K562 (cell line): ENCODE measurements at regions not wholly inside any gene's neighbourhood (a gene's known extent, or its start where the extent isn't known, plus 50 kb on each side); places are given as distances from the start of the nearest gene placed in this dataset.

ENCODE experiments used
- BCL6 ChIP-seq: fragments of 250-450 bp; sonication (Bioruptor Pico); IDR thresholded peaks from 2 replicates; pipeline ENCODE4 v1.4.0; 2020
- BRD9 ChIP-seq: fragments of 450-650 bp; IDR thresholded peaks from 2 replicates; pipeline ENCODE4 v1.6.1; 2018; ENCODE audit warnings: low read depth; ENCODE audit not compliant: partially characterized antibody
- GABPB1 ChIP-seq: sonication (generic); formaldehyde crosslinking; IDR thresholded peaks from 2 replicates; pipeline ENCODE4 v1.8.0; 2022; ENCODE audit warnings: mild to moderate bottlenecking, missing genetic modification reagents
- MIER1 ChIP-seq: fragments of 450-650 bp; IDR thresholded peaks from 2 replicates; pipeline ENCODE4 v1.6.1; 2016; ENCODE audit warnings: antibody characterized with exemption, mild to moderate bottlenecking, low read depth
- NBN ChIP-seq: fragments of 450-650 bp; IDR thresholded peaks from 2 replicates; pipeline ENCODE4 v1.6.1; 2016; ENCODE audit warnings: low read depth, mild to moderate bottlenecking
- RBM15 ChIP-seq: fragments of 200-400 bp; formaldehyde crosslinking; IDR thresholded peaks from 2 replicates; pipeline ENCODE4 v1.6.1; 2018; ENCODE audit warnings: mild to moderate bottlenecking, low read length, moderate library complexity; ENCODE audit not compliant: insufficient read depth
- SREBF2 ChIP-seq: sonication (generic); formaldehyde crosslinking; IDR thresholded peaks from 2 replicates; pipeline ENCODE4 v1.4.0; 2020; ENCODE audit warnings: mild to moderate bottlenecking, missing genetic modification reagents
- ZNF224 ChIP-seq: sonication (generic); formaldehyde crosslinking; IDR thresholded peaks from 2 replicates; pipeline ENCODE4 v1.8.0; 2022; ENCODE audit warnings: mild to moderate bottlenecking, missing genetic modification reagents
- TF ChIP-seq, protein P1 (sequence below), 2 experiments: fragments of 150-350 bp in 1 of 2; IDR thresholded peaks; 2 replicates each; pipeline ENCODE4 v1.6.1; 2012 to 2016; ENCODE audit warnings: low read depth in 2 of 2, low read length in 2 of 2, mild to moderate bottlenecking in 1 of 2, moderate library complexity in 1 of 2
- TF ChIP-seq, protein P2 (sequence below): sonication (generic); formaldehyde crosslinking; IDR thresholded peaks from 2 replicates; pipeline ENCODE4 v1.8.1; 2023; ENCODE audit warnings: mild to moderate bottlenecking, missing genetic modification reagents
- TF ChIP-seq, protein P3 (sequence below): fragments of 250-450 bp; sonication (Bioruptor Pico); IDR thresholded peaks from 2 replicates; pipeline ENCODE4 v1.5.0; 2021

DNA sequence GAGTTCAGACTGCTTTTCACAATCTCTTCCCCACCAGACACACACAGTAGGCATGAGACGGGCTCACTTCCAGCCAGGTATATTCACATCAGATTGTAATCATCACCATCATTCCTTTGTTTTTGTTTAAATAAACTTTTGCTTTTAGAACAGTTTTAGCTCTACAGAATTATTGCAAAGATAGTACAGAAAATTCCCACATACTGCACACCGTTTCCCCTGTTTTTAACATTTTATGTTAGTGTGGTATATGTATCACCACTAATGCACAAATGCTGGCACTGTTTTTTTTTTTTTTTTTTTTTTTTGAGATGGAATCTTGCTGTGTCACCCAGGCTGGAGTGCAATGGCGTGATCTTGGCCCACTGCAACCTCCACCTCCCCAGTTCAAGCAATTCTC, 83.3 kb upstream of the ANO1 start (continued):
- TF ChIP-seq, protein P1, sequence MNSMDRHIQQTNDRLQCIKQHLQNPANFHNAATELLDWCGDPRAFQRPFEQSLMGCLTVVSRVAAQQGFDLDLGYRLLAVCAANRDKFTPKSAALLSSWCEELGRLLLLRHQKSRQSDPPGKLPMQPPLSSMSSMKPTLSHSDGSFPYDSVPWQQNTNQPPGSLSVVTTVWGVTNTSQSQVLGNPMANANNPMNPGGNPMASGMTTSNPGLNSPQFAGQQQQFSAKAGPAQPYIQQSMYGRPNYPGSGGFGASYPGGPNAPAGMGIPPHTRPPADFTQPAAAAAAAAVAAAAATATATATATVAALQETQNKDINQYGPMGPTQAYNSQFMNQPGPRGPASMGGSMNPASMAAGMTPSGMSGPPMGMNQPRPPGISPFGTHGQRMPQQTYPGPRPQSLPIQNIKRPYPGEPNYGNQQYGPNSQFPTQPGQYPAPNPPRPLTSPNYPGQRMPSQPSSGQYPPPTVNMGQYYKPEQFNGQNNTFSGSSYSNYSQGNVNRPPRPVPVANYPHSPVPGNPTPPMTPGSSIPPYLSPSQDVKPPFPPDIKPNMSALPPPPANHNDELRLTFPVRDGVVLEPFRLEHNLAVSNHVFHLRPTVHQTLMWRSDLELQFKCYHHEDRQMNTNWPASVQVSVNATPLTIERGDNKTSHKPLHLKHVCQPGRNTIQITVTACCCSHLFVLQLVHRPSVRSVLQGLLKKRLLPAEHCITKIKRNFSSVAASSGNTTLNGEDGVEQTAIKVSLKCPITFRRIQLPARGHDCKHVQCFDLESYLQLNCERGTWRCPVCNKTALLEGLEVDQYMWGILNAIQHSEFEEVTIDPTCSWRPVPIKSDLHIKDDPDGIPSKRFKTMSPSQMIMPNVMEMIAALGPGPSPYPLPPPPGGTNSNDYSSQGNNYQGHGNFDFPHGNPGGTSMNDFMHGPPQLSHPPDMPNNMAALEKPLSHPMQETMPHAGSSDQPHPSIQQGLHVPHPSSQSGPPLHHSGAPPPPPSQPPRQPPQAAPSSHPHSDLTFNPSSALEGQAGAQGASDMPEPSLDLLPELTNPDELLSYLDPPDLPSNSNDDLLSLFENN (IDR thresholded peaks at IDR 0.05; ENCODE audit: low read depth in 2 of 2, low read length in 2 of 2), result no peak
- TF ChIP-seq NBN, result no peak
- TF ChIP-seq ZNF224 (CRISPR knock-in tag), result no peak
- TF ChIP-seq, protein P2, sequence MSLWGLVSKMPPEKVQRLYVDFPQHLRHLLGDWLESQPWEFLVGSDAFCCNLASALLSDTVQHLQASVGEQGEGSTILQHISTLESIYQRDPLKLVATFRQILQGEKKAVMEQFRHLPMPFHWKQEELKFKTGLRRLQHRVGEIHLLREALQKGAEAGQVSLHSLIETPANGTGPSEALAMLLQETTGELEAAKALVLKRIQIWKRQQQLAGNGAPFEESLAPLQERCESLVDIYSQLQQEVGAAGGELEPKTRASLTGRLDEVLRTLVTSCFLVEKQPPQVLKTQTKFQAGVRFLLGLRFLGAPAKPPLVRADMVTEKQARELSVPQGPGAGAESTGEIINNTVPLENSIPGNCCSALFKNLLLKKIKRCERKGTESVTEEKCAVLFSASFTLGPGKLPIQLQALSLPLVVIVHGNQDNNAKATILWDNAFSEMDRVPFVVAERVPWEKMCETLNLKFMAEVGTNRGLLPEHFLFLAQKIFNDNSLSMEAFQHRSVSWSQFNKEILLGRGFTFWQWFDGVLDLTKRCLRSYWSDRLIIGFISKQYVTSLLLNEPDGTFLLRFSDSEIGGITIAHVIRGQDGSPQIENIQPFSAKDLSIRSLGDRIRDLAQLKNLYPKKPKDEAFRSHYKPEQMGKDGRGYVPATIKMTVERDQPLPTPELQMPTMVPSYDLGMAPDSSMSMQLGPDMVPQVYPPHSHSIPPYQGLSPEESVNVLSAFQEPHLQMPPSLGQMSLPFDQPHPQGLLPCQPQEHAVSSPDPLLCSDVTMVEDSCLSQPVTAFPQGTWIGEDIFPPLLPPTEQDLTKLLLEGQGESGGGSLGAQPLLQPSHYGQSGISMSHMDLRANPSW (CRISPR knock-in tag), result no peak
- no peak for TF ChIP-seq SREBF2
- TF ChIP-seq BRD9, result no peak
- TF ChIP-seq BCL6 (CRISPR knock-in tag), result no peak
- TF ChIP-seq, protein P3, sequence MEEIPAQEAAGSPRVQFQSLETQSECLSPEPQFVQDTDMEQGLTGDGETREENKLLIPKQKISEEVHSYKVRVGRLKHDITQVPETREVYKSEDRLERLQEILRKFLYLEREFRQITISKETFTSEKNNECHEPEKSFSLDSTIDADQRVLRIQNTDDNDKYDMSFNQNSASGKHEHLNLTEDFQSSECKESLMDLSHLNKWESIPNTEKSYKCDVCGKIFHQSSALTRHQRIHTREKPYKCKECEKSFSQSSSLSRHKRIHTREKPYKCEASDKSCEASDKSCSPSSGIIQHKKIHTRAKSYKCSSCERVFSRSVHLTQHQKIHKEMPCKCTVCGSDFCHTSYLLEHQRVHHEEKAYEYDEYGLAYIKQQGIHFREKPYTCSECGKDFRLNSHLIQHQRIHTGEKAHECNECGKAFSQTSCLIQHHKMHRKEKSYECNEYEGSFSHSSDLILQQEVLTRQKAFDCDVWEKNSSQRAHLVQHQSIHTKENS (CRISPR knock-in tag), result no peak
- TF ChIP-seq MIER1, result no peak
- TF ChIP-seq GABPB1, result no peak
- no peak for TF ChIP-seq RBM15
